GM12878 (cell line): ENCODE measurements at regions not wholly inside any gene's neighbourhood (a gene's known extent, or its start where the extent isn't known, plus 50 kb on each side); places are given as distances from the start of the nearest gene placed in this dataset.

Source experiments
- BCL3 ChIP-seq: IDR thresholded peaks from 2 replicates; pipeline ENCODE4 v1.6.1; 2011; ENCODE audit warnings: borderline replicate concordance, low read depth, mild to moderate bottlenecking, moderate library complexity, low read length; ENCODE audit not compliant: insufficient read depth, poor library complexity, severe bottlenecking
- CEBPB ChIP-seq, 2 experiments: fragments of 150-350 bp in 1 of 2; IDR thresholded peaks; 2 replicates each; pipeline ENCODE4 v1.6.1; 2012 to 2014; ENCODE audit warnings: low read depth in 2 of 2, low read length in 2 of 2, borderline replicate concordance in 1 of 2, inconsistent platforms in 1 of 2
- CTCF ChIP-seq, 3 experiments: IDR thresholded peaks in 2 of 3; conservative IDR thresholded peaks in 1 of 3; 2 replicates each; pipeline ENCODE4 v1.5.1; 2011; ENCODE audit warnings: low read depth in 3 of 3, low read length in 3 of 3, mild to moderate bottlenecking in 3 of 3, control low read depth in 2 of 3, moderate library complexity in 2 of 3, inconsistent platforms in 1 of 3, mixed read lengths in 1 of 3; ENCODE audit not compliant: control insufficient read depth in 2 of 3, insufficient read depth in 1 of 3; ENCODE audit errors: extremely low read depth in 1 of 3
- FOXM1 ChIP-seq: IDR thresholded peaks from 2 replicates; pipeline ENCODE4 v1.6.1; 2012; ENCODE audit warnings: low read depth, mild to moderate bottlenecking, inconsistent platforms, low read length, moderate library complexity
- KDM1A ChIP-seq: fragments of 200-600 bp; sonication (generic); IDR thresholded peaks from 2 replicates; pipeline ENCODE4 v1.6.1; 2016; ENCODE audit warnings: borderline replicate concordance
- MTA3 ChIP-seq: IDR thresholded peaks from 2 replicates; pipeline ENCODE4 v1.6.1; 2012; ENCODE audit warnings: low read length, inconsistent platforms, borderline replicate concordance
- NRF1 ChIP-seq: conservative IDR thresholded peaks from 2 replicates; pipeline ENCODE4 v1.6.1; 2011; ENCODE audit warnings: mild to moderate bottlenecking, low read depth, low read length, improper control_type of control experiment
- POLR2AphosphoS2 ChIP-seq: IDR thresholded peaks from 2 replicates; pipeline ENCODE4 v1.6.1; 2011; ENCODE audit warnings: low read depth, mild to moderate bottlenecking, low read length, improper control_type of control experiment, moderate library complexity
- RAD51 ChIP-seq: fragments of 450-650 bp; IDR thresholded peaks from 2 replicates; pipeline ENCODE4 v1.6.1; 2016; ENCODE audit warnings: moderate library complexity, mild to moderate bottlenecking, inconsistent platforms
- SMC3 ChIP-seq: IDR thresholded peaks from 2 replicates; pipeline ENCODE4 v1.6.1; 2011; ENCODE audit warnings: low read length, improper control_type of control experiment, borderline replicate concordance
- TF ChIP-seq, protein P1 (sequence below): IDR thresholded peaks from 2 replicates; pipeline ENCODE4 v1.6.1; 2012; ENCODE audit warnings: low read depth, low read length, improper control_type of control experiment
- TF ChIP-seq, protein P2 (sequence below): fragments of 450-650 bp; IDR thresholded peaks from 2 replicates; pipeline ENCODE4 v1.6.1; 2017; ENCODE audit warnings: mild to moderate bottlenecking

GRCh38 chr19:5393088-5393487 lies 52.5 kb upstream of the PTPRS start:
- no peak for TF ChIP-seq NRF1
- no peak for TF ChIP-seq CTCF (IDR thresholded peaks at IDR 0.05 in 2 of 3, conservative IDR thresholded peaks at IDR 0.05 in 1 of 3; ENCODE audit: control insufficient read depth in 2 of 3, extremely low read depth in 1 of 3, insufficient read depth in 1 of 3, low read depth in 3 of 3, low read length in 3 of 3)
- TF ChIP-seq MTA3 = no peak
- TF ChIP-seq, protein P1, sequence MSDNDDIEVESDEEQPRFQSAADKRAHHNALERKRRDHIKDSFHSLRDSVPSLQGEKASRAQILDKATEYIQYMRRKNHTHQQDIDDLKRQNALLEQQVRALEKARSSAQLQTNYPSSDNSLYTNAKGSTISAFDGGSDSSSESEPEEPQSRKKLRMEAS = no peak
- no peak for TF ChIP-seq KDM1A
- TF ChIP-seq CEBPB (IDR thresholded peaks at IDR 0.05; ENCODE audit: borderline replicate concordance in 1 of 2, low read depth in 2 of 2, low read length in 2 of 2) = no peak
- TF ChIP-seq FOXM1 = no peak
- no peak for TF ChIP-seq BCL3
- TF ChIP-seq RAD51 = no peak
- TF ChIP-seq, protein P2, sequence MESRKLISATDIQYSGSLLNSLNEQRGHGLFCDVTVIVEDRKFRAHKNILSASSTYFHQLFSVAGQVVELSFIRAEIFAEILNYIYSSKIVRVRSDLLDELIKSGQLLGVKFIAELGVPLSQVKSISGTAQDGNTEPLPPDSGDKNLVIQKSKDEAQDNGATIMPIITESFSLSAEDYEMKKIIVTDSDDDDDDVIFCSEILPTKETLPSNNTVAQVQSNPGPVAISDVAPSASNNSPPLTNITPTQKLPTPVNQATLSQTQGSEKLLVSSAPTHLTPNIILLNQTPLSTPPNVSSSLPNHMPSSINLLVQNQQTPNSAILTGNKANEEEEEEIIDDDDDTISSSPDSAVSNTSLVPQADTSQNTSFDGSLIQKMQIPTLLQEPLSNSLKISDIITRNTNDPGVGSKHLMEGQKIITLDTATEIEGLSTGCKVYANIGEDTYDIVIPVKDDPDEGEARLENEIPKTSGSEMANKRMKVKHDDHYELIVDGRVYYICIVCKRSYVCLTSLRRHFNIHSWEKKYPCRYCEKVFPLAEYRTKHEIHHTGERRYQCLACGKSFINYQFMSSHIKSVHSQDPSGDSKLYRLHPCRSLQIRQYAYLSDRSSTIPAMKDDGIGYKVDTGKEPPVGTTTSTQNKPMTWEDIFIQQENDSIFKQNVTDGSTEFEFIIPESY = no peak
- TF ChIP-seq POLR2AphosphoS2 = no peak
- TF ChIP-seq SMC3 = no peak
